Putamen (tissue), 1 donor: ENCODE measurements at regions not wholly inside any gene's neighbourhood (a gene's known extent, or its start where the extent isn't known, plus 50 kb on each side); places are given as distances from the start of the nearest gene placed in this dataset.

ENCODE experiments used
- DNase-seq: peaks from one replicate; pipeline ENCODE4 v3.0.0-alpha.2; 2016; ENCODE audit warnings: low spot score

- DNase-seq, result no peak
These were observed 80.6 kb upstream of the PAK5 start for GRCh38 chr20:9919271-9920014.

GRCh38 chr20:9918348-9918747, 79.5 kb upstream of the PAK5 start:
- no peak for DNase-seq

- DNase-seq, result no peak
These were observed 77.9 kb upstream of the PAK5 start for GRCh38 chr20:9916761-9917160.

GRCh38 chr20:9912858-9913434, 74.1 kb upstream of the PAK5 start:
- DNase-seq, result no peak

GRCh38 chr20:9912290-9912689, 73.4 kb upstream of the PAK5 start:
- no peak for DNase-seq

- no peak for DNase-seq
These were observed 72.6 kb upstream of the PAK5 start for GRCh38 chr20:9911519-9911918.

- DNase-seq, result no peak
These were observed 70.3 kb upstream of the PAK5 start for GRCh38 chr20:9909167-9909566.

GRCh38 chr20:9903048-9903655, 64.3 kb upstream of the PAK5 start:
- no peak for DNase-seq

- no peak for DNase-seq
These were observed 50.5 kb upstream of the PAK5 start for GRCh38 chr20:9889270-9889981.
